ENCODE measurements at regions not wholly inside any gene's neighbourhood (a gene's known extent, or its start where the extent isn't known, plus 50 kb on each side); places are given as distances from the start of the nearest gene placed in this dataset.

DNA sequence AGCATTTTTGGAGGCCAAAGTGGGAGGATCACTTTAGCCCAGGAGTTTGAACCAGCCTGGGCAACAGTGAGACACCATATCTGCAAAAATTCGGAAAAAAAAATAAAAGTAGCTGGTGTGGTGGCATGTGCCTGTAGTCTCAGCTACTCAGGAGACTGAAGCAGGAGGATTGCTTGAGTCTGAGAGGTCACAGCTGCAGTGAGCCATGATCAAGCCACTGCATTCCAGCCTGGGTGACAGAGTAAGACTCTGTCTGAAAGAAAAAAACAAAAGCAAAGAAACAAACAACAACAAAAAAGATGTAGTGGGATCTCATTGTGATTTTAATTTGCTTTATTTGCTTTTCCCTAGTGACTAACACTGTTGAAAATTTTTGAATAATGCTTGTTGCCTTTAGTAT lies 394.7 kb upstream of the KLHL1 start:
- Histone ChIP-seq H3K79me2 (ENCODE audit: insufficient read depth, low read length) (no peaks in the 10 kb centered on the region), H3F3A (ENCODE audit: low read depth) (no peaks in the 10 kb centered on the region), H3K9me2 (replicated peaks; ENCODE audit: low read depth, low read length) (no peaks in the 10 kb centered on the region), H3K4me3 (ENCODE audit: low read length, poor library complexity, severe bottlenecking) (no peak overlapping the region), H3K36me3 (ENCODE audit: insufficient read depth, low read length) (no peaks in the 10 kb centered on the region), H3K27me3 (ENCODE audit: insufficient read depth, low read length, poor library complexity, severe bottlenecking) (no peaks in the 10 kb centered on the region), H2AFZ (ENCODE audit: low read length) (no peak overlapping the region), H3K4me1 (ENCODE audit: insufficient read depth, low read length, poor library complexity, severe bottlenecking) (no peaks in the 10 kb centered on the region), H4K20me1 (ENCODE audit: insufficient read depth, low read length, poor library complexity, severe bottlenecking) (no peaks in the 10 kb centered on the region), H3K4me2 (ENCODE audit: low read depth, low read length, poor library complexity, severe bottlenecking) (no peak overlapping the region), H3K9me3 (ENCODE audit: insufficient read depth, low read depth, low read length) (no peaks in the 10 kb centered on the region), H3K9ac (ENCODE audit: low read depth, low read length, poor library complexity, severe bottlenecking) (no peak overlapping the region)
- no peak for TF ChIP-seq EZH2phosphoT487 (IDR thresholded peaks at IDR 0.05; ENCODE audit: borderline replicate concordance)
- TF ChIP-seq, protein P1, sequence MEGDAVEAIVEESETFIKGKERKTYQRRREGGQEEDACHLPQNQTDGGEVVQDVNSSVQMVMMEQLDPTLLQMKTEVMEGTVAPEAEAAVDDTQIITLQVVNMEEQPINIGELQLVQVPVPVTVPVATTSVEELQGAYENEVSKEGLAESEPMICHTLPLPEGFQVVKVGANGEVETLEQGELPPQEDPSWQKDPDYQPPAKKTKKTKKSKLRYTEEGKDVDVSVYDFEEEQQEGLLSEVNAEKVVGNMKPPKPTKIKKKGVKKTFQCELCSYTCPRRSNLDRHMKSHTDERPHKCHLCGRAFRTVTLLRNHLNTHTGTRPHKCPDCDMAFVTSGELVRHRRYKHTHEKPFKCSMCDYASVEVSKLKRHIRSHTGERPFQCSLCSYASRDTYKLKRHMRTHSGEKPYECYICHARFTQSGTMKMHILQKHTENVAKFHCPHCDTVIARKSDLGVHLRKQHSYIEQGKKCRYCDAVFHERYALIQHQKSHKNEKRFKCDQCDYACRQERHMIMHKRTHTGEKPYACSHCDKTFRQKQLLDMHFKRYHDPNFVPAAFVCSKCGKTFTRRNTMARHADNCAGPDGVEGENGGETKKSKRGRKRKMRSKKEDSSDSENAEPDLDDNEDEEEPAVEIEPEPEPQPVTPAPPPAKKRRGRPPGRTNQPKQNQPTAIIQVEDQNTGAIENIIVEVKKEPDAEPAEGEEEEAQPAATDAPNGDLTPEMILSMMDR (conservative IDR thresholded peaks at IDR 0.05; ENCODE audit: low read length): no peak

DNA sequence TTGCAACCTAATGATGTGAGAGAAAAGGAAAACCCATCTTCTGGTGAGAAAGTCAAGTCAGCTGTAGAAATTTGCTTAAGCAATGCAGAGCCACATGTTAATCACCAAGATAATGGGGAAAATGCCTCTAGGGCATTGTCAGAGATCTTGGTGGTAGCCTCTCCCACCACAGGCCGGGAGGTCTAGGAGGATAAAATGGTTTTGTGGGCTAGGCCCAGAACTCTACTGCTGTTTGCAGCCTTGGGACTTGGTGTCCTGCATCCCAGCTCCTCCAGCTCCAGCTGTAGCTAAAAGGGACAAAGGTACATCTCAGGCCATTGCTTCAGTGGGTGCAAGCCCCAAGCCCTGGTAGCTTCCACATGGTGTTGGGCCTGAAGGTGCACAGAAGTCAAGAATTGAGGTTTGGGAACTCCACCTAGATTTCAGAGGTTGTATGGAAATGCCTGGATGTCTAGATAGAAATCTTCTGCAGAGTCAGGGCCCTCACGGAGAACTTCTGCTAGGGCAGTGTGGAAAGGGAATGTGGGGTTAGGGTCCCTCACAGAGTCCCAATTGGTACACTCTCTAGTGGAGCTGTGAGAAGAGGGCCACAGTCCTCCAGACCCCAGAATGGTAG lies 382.2 kb upstream of the KLHL1 start:
- Histone ChIP-seq H3K79me2 (ENCODE audit: insufficient read depth, low read length) (no peaks in the 10 kb centered on the region), H3K27me3 (ENCODE audit: insufficient read depth, low read length, poor library complexity, severe bottlenecking) (no peaks in the 10 kb centered on the region), H3F3A (ENCODE audit: low read depth) (no peaks in the 10 kb centered on the region), H3K4me3 (ENCODE audit: low read length, poor library complexity, severe bottlenecking) (no peak overlapping the region), H4K20me1 (ENCODE audit: insufficient read depth, low read length, poor library complexity, severe bottlenecking) (no peaks in the 10 kb centered on the region), H3K4me2 (ENCODE audit: low read depth, low read length, poor library complexity, severe bottlenecking) (no peak overlapping the region), H3K36me3 (ENCODE audit: insufficient read depth, low read length) (no peaks in the 10 kb centered on the region), H3K4me1 (ENCODE audit: insufficient read depth, low read length, poor library complexity, severe bottlenecking) (no peaks in the 10 kb centered on the region), H3K9ac (ENCODE audit: low read depth, low read length, poor library complexity, severe bottlenecking) (no peak overlapping the region), H2AFZ (ENCODE audit: low read length) (no peak overlapping the region), H3K9me3 (ENCODE audit: insufficient read depth, low read depth, low read length) (no peaks in the 10 kb centered on the region), H3K9me2 (replicated peaks; ENCODE audit: low read depth, low read length) (no peaks in the 10 kb centered on the region)
- no peak for TF ChIP-seq EZH2phosphoT487 (IDR thresholded peaks at IDR 0.05; ENCODE audit: borderline replicate concordance)
- TF ChIP-seq, protein P1 (conservative IDR thresholded peaks at IDR 0.05; ENCODE audit: low read length): no peak

DNA sequence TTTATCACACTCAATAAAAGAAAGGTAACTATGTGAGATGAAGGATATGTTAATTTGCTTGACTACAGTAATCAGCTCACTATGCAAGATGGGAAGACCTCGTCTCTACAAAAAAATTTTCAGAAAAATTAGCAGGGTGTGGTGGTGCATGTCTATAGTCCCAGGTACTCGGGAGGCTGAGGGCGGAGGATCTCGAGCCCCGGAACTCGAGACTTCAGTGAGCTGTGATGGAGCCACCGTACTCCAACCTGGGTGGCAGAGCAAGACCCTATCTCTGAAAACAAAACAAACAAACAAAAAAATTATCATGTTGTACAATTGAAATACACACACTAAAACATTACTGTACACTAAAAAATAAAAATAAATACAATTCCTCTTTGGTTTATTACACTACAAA lies 376.7 kb upstream of the KLHL1 start:
- Histone ChIP-seq H3K9me3 (ENCODE audit: insufficient read depth, low read depth, low read length) (no peaks in the 10 kb centered on the region), H4K20me1 (ENCODE audit: insufficient read depth, low read length, poor library complexity, severe bottlenecking) (no peaks in the 10 kb centered on the region), H3K4me2 (ENCODE audit: low read depth, low read length, poor library complexity, severe bottlenecking) (no peak overlapping the region), H3K9me2 (replicated peaks; ENCODE audit: low read depth, low read length) (no peaks in the 10 kb centered on the region), H2AFZ (ENCODE audit: low read length) (no peak overlapping the region), H3K4me3 (ENCODE audit: low read length, poor library complexity, severe bottlenecking) (no peak overlapping the region), H3K36me3 (ENCODE audit: insufficient read depth, low read length) (no peaks in the 10 kb centered on the region), H3K4me1 (ENCODE audit: insufficient read depth, low read length, poor library complexity, severe bottlenecking) (no peaks in the 10 kb centered on the region), H3K79me2 (ENCODE audit: insufficient read depth, low read length) (no peaks in the 10 kb centered on the region), H3K27me3 (ENCODE audit: insufficient read depth, low read length, poor library complexity, severe bottlenecking) (no peaks in the 10 kb centered on the region), H3K9ac (ENCODE audit: low read depth, low read length, poor library complexity, severe bottlenecking) (no peak overlapping the region), H3F3A (ENCODE audit: low read depth) (no peaks in the 10 kb centered on the region)
- TF ChIP-seq, protein P1 (conservative IDR thresholded peaks at IDR 0.05; ENCODE audit: low read length): no peak
- no peak for TF ChIP-seq EZH2phosphoT487 (IDR thresholded peaks at IDR 0.05; ENCODE audit: borderline replicate concordance)

Data from Loucy (cell line).